Prostate gland (tissue), 2 donors: ENCODE measurements at regions not wholly inside any gene's neighbourhood (a gene's known extent, or its start where the extent isn't known, plus 50 kb on each side); places are given as distances from the start of the nearest gene placed in this dataset.

Source experiments
- POLR2A ChIP-seq: fragments of 450-650 bp; IDR thresholded peaks from one replicate; pipeline ENCODE4 v1.6.1; 2016; ENCODE audit warnings: antibody characterized with exemption, mild to moderate bottlenecking
- TF ChIP-seq, protein P1 (sequence below), 4 experiments: fragments of 200-600 bp in 2 of 4; fragments of 450-650 bp in 2 of 4; sonication (generic) in 2 of 4; IDR thresholded peaks; 1 replicate in 3 of 4; 2 replicates in 1 of 4; pipeline ENCODE4 v1.5.1; 2016 to 2019; ENCODE audit warnings: antibody characterized with exemption in 4 of 4, mild to moderate bottlenecking in 2 of 4, moderate library complexity in 2 of 4

DNA sequence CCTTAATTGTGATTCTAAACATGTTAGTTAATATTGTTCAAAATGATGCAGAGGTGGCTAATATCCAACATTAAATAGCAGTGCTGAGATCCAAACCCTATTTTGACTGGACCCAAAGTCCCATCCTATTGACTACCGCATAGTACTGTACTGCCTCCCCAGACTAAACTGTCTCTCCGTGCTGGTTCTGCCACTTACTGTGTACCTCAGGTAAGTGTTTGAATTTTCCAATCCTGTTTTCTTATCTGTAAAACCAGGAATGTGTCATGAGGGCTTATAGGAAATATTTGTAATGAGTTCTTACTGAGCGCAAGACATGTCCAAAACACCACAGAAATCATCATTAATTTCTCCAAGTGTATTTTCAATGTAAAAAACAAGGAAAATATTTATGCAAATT lies 209.2 kb upstream of the CD180 start:
- TF ChIP-seq, protein P1, sequence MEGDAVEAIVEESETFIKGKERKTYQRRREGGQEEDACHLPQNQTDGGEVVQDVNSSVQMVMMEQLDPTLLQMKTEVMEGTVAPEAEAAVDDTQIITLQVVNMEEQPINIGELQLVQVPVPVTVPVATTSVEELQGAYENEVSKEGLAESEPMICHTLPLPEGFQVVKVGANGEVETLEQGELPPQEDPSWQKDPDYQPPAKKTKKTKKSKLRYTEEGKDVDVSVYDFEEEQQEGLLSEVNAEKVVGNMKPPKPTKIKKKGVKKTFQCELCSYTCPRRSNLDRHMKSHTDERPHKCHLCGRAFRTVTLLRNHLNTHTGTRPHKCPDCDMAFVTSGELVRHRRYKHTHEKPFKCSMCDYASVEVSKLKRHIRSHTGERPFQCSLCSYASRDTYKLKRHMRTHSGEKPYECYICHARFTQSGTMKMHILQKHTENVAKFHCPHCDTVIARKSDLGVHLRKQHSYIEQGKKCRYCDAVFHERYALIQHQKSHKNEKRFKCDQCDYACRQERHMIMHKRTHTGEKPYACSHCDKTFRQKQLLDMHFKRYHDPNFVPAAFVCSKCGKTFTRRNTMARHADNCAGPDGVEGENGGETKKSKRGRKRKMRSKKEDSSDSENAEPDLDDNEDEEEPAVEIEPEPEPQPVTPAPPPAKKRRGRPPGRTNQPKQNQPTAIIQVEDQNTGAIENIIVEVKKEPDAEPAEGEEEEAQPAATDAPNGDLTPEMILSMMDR (IDR thresholded peaks at IDR 0.05): no peak
- TF ChIP-seq POLR2A: no peak
